Psoas muscle (tissue), 7 donors: ENCODE measurements at regions not wholly inside any gene's neighbourhood (a gene's known extent, or its start where the extent isn't known, plus 50 kb on each side); places are given as distances from the start of the nearest gene placed in this dataset.
A peak's percentile ranks its signal among the peaks of the same experiment; 100 is the strongest.

Source experiments
- ATAC-seq, 4 donors: fragments of 200-7000 bp; cut with Tn5 transposase; one replicate each; pipeline ENCODE4 v1.9.1; 2020; ENCODE audit warnings: moderate library complexity in 3 of 4, mild to moderate bottlenecking in 2 of 4
- DNase-seq, 2 donors: peaks; one replicate each; pipeline ENCODE4 v3.0.0-alpha.2; 2020
- H3K27ac ChIP-seq: fragments of 200-600 bp; one replicate; pipeline ENCODE4 v1.8.0; 2022
- H3K27me3 ChIP-seq, 3 donors: fragments of 200-600 bp in 1 of 3; one replicate each; pipeline versions ENCODE4 v1.6.1 to v1.8.0; 2013 to 2022; ENCODE audit warnings: low read length in 2 of 3, mild to moderate bottlenecking in 2 of 3, moderate library complexity in 1 of 3; ENCODE audit not compliant: insufficient read depth in 3 of 3
- H3K36me3 ChIP-seq, 2 donors: fragments of 200-600 bp in 1 of 2; one replicate each; pipeline versions ENCODE4 v1.6.1 to v1.8.0; 2013 to 2022; ENCODE audit warnings: low read depth in 1 of 2, mild to moderate bottlenecking in 1 of 2, moderate library complexity in 1 of 2; ENCODE audit not compliant: insufficient read depth in 1 of 2
- H3K4me1 ChIP-seq: fragments of 200-600 bp; one replicate; pipeline ENCODE4 v1.8.0; 2022
- H3K4me3 ChIP-seq: fragments of 200-600 bp; one replicate; pipeline ENCODE4 v1.8.0; 2022; ENCODE audit warnings: mild to moderate bottlenecking
- H3K9me3 ChIP-seq: fragments of 200-600 bp; one replicate; pipeline ENCODE4 v1.8.0; 2022
- WGBS, 3 donors: extraction: QIAGEN DNeasy Blood & Tissue Kit; methylation state at CpG; one replicate each; pipeline versions ENCODE4 v1.1.6 to v1.1.7; 2013; 5-methylcytosine and 5-hydroxymethylcytosine counted together
- intact Hi-C, 2 donors: fragments of 100-400 bp; cut with DNase I; formaldehyde crosslinking; loops; one replicate each; pipeline versions ENCODE4 v1.11.0 to v1.14.2; 2022
- TF ChIP-seq, protein P1 (sequence below): fragments of 200-600 bp; IDR thresholded peaks from one replicate; pipeline ENCODE4 v1.8.0; 2022; ENCODE audit warnings: antibody characterized with exemption
- donor health status: healthy with polysubstance abuse.
- donor health status: DM: no; HTN: no; CAD: no; lungs with moderate emphysema.
- donor health status: Bipolar disorder and iron deficiency.
- donor health status: healthy.
- donor health status: DM: yes; HTN: yes; CAD: no.
- donor health status: DM: no; HTN: no; CAD: no.
- donor health status: DM: yes; HTN: yes; CAD: no.

DNA sequence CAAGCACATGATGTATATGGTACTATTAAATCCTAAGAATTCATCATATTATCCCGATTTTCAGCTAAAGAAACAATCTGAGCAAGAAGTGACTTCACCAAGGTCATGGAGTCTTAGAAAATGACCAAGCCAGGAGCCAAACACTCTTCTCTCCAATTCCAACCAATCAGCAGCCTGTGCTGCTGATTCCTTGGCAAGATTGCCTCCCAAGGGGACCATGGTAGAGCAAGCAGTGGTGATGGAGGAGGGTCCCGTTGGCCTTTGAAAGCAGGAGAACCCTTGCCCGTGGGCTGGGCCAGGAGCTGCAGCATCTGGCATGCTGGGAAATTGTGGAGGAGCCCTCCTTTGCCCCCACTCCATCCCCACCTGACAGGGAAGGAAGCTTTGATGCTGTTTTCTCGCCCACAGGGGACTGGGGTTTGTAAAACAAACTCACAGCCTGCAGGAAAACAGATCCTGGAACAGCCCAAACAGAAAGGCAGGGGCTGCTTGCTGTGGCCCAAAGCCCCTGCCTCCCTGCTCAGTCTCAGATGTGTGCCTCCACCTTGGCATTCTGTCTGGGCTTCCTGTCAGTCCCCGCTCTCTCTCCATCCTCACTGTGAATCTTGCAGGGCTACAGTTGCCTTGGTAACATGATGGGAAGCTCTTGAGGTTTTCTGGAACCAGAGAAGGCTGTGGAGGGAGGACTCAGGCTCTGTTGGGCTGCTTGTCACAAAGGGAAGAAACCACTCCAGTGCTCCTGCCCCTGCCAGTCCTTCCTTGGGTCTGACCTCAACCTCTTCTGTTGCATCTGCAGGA is 70.8 kb upstream of the HSPA9 start:
- no peaks in the 10 kb centered on the region for H3K27me3 ChIP-seq
- H3K4me3 ChIP-seq, result no peak overlapping the region
- TF ChIP-seq, protein P1, sequence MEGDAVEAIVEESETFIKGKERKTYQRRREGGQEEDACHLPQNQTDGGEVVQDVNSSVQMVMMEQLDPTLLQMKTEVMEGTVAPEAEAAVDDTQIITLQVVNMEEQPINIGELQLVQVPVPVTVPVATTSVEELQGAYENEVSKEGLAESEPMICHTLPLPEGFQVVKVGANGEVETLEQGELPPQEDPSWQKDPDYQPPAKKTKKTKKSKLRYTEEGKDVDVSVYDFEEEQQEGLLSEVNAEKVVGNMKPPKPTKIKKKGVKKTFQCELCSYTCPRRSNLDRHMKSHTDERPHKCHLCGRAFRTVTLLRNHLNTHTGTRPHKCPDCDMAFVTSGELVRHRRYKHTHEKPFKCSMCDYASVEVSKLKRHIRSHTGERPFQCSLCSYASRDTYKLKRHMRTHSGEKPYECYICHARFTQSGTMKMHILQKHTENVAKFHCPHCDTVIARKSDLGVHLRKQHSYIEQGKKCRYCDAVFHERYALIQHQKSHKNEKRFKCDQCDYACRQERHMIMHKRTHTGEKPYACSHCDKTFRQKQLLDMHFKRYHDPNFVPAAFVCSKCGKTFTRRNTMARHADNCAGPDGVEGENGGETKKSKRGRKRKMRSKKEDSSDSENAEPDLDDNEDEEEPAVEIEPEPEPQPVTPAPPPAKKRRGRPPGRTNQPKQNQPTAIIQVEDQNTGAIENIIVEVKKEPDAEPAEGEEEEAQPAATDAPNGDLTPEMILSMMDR, result no peak

DNA sequence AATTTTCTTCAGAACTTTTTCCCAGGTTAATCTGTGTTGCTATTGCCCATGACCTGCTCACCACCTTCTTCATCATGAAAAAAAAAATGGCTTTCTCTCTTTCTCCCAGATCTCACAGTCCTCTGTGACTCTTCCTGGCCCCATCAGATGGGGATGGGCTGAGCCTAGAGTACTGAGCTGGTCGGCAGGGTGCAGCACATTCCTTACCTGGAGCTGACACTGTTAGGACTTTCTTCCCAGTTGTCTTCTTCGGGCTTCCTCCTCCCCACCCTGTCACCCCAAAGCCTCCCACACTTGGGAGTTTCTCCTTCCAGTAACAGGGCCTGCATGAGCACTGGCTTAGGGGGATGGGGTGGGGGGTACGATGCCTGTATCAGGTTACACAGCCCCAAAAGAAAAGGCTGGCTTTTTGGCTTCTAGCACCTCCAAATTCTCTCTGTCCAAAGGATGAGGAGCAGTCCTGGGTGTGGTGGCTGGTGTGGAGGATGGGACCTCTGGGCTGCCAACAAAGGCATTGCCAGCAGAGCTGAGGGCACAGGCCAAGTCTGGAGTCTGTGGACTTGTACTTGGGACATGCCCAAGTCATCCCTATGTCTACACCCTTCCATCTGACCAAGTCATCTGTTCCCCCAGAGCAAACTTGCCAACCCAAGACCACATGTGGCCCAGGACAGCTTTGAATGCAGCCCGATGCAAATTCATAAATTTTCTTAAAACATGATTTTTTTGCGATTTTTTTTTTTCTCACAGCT is 68.0 kb upstream of the HSPA9 start:
- ATAC-seq, result no peak
- intact Hi-C loops, result loop anchor here in 1 of 2 donors (2.0 to 5.0 kb wide), 2 partner anchors 84 to 620 kb away; no protein-coding TSS in a partner anchor

More for the DNA sequence above, 70.8 kb upstream of the HSPA9 start:
- WGBS, 3 donors, result 63 to 74% (median 66%) methylated on average over 5 of the region's 5 CpGs
- no peak overlapping the region for H3K27ac ChIP-seq
- no peaks in the 10 kb centered on the region for H3K36me3 ChIP-seq
- no peaks in the 10 kb centered on the region for H3K9me3 ChIP-seq
- H3K4me1 ChIP-seq, result no peaks in the 10 kb centered on the region
- intact Hi-C loops, result no loop called here
- DNase-seq, result no peak
- ATAC-seq, result no peak

DNA sequence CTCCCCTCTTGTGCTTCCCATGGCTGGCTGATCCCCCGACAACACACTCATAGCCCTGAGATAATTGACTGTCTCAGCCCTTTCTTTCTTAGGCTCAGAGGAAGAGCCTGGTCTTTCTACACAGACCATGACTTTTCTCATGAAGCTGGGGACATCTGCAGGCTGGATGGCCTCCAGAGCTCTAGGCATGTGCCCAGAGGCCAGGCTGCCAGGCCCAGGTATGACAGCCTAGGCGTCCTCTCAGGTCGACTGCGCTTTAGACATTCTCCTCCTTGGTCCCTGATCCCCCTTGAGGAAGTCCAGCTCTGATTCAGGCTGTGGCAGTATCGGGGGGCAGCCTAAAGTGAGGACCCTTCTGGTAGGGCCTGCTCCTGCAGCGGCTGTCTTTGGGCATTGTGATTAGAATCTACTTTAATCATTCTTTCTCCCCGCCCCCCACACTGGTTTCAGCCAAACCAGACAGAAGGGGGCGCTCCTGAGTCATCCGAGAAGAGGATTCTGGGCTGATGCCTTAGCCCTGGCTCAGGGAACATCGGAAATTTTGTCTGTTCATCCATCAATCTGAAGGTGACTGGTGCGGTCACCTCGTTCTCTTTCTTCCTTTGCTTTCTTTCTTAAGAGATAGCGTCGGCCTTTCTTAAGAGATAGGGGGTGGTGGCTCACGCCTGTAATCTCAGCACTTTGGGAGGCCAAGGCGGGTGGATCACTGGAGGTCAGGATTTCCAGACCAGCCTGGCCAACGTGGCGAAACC is 66.5 kb upstream of the HSPA9 start:
- Histone ChIP-seq H3K9me3 (no peaks in the 10 kb centered on the region), H3K36me3 (no peaks in the 10 kb centered on the region), H3K27ac (no peak overlapping the region), H3K27me3 (no peaks in the 10 kb centered on the region), H3K4me3 (no peak overlapping the region), H3K4me1 (no peaks in the 10 kb centered on the region)
- intact Hi-C loops, result loop anchor here in 1 of 2 donors (2.0 to 5.0 kb wide), 2 partner anchors 86 to 621 kb away; no protein-coding TSS in a partner anchor
- TF ChIP-seq, protein P1, result peak; percentile 64
- ATAC-seq (peak; percentile 65 to 83 (median 76)), DNase-seq (peak; percentile 65 to 74)
- 55 to 57% (median 55%) methylated on average over 18 of the region's 18 CpGs for WGBS, 3 donors

More for the DNA sequence above, 68.0 kb upstream of the HSPA9 start:
- H3K4me3 ChIP-seq, result no peak overlapping the region
- H3K9me3 ChIP-seq, result no peaks in the 10 kb centered on the region
- H3K27me3 ChIP-seq, result no peaks in the 10 kb centered on the region
- WGBS, 3 donors, result 58 to 69% (median 59%) methylated on average over 5 of the region's 5 CpGs
- no peak for DNase-seq
- TF ChIP-seq, protein P1, result no peak
- no peak overlapping the region for H3K27ac ChIP-seq
- H3K4me1 ChIP-seq, result no peaks in the 10 kb centered on the region
- no peaks in the 10 kb centered on the region for H3K36me3 ChIP-seq

DNA sequence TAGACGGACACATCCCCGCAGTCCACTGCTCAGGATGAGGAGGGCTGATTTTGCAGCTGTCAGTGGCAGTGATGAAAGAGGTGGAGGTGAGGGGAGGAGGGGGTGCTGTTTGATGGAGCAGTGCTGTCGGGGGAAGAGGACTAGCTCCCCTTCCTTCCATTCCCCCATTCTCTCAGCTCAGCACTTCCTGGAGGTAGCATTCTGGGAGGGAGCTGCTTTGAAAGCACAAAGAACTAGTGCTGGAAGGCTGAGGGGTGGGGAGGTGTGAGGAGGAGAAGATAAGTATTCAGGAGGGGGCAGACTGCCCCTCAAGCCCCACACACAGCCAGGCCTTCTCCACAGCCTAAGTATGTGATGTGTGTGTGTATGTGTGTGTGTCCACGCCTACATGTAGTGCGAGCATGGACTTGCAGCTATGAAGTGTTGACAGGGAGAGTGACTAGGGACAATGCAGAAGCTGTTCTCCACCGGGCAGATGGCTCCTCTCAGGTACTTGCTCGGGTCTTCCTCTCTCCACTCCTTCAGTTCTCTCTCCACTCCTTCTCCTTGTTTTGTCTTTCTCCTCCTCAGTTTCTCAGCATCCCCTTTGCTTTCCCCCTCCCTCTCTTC is 65.5 kb upstream of the HSPA9 start:
- 69 to 84% (median 80%) methylated on average over 7 of the region's 7 CpGs for WGBS, 3 donors
- ATAC-seq, result no peak
- no peak overlapping the region for H3K27ac ChIP-seq
- DNase-seq, result no peak
- intact Hi-C loops, result loop anchor here in 1 of 2 donors (5.0 kb wide), 1 partner anchor 87 kb away; no protein-coding TSS in a partner anchor
- H3K9me3 ChIP-seq, result no peaks in the 10 kb centered on the region
- no peaks in the 10 kb centered on the region for H3K27me3 ChIP-seq
- H3K36me3 ChIP-seq, result no peaks in the 10 kb centered on the region
- TF ChIP-seq, protein P1, result no peak
- no peaks in the 10 kb centered on the region for H3K4me1 ChIP-seq
- H3K4me3 ChIP-seq, result no peak overlapping the region
